HG02981 (cell line): ENCODE measurements at regions not wholly inside any gene's neighbourhood (a gene's known extent, or its start where the extent isn't known, plus 50 kb on each side); places are given as distances from the start of the nearest gene placed in this dataset.
A peak's percentile ranks its signal among the peaks of the same experiment; 100 is the strongest.

Source experiments
- ATAC-seq: cut with Tn5 transposase; IDR thresholded peaks from one replicate; pipeline ENCODE4 v1.9.1; 2021; ENCODE audit warnings: mild to moderate bottlenecking, moderate library complexity; ENCODE audit not compliant: unreplicated experiment

DNA sequence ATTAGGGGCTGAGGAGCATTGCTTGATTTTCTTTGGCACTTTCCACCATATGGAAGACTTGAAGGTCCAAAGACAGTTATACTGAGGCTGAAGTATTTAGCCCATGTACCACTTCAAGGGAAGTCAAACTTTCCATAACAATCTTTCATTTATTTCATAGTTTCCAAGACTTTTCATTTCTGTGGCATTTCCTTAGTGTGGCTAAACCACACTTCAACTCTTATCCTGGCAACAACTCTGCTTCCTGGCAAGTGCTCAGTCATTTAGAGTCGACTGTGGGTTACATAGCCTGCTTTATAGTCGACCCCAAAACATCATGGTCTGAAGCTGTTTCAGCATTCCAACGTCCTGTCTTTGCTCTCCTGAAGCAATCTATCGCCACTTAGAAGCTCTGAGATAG is 343.0 kb upstream of the SEMA3D start:
- ATAC-seq = no peak

DNA sequence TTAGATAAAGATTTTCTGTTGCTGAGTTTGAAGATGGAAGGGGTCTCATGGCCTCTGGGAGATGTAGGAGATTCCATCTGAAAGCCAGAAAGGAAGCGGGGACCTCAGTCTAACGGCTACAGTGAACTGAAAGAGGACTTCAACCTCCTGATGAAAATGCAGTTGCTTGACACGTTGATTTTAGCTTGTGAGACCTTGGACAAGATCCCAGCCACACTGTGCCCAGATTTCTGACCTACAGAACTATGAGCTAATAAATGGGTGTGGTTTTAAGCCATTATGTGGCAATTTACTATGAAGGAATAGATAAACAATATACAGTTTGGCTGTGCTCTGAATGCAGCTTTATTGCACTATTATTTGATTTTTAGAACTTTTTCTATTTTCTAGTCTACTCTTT is 342.3 kb upstream of the SEMA3D start:
- ATAC-seq = no peak

DNA sequence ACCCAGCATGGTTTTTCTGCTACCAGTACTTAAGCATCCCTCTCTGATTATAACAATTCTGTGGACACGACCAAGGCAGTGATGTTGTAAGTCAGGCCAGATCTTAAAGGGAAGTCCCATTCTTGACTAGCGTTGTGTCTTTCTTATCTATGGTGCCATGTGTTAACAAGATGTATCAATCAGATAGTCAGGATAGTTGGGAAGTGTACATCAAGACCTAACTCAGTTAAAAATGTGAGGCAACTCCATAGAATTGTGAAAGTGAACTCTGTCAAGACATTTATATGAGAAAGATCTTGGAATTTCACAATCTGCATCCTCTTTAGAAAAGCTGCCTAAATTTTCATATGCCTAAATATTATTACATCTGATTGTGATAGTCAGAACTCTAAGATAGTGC is 341.7 kb upstream of the SEMA3D start:
- no peak for ATAC-seq

DNA sequence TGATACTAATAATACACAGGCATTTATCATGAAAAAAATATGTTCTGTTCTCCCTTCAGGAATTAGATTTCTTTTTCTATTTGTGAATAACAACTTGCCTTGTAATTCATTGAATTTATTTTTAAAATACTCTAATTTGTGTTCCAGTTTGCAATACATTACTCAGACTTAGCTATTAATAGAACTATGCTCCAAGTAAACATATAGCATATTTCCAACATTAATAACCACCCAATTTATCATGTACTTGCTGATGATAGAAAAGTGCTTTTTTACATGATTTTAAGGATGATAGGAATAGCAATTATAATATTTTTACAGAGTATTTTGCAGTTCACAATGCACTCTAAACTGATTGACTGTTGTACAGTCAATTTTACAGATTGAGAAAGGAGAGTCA is 338.8 kb upstream of the SEMA3D start:
- no peak for ATAC-seq

DNA sequence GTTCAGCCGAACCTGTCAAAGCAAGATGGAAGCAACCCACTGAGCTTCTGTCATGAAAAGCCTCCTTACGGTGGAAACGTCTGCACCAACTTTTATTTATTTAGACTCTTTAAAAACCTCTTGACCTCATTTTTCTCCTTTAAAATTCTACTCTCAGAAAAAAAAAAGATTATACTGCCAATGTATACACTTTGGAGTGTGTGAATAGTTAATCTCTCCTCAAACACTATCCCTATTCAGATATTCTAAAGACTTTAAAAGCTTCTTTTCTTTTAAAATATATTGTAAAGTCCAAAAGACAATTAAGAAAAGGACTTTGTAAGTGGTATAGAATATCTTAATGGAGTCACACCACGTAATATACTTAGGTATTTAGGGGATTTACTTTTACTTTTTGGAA is 335.2 kb upstream of the SEMA3D start:
- ATAC-seq = no peak

DNA sequence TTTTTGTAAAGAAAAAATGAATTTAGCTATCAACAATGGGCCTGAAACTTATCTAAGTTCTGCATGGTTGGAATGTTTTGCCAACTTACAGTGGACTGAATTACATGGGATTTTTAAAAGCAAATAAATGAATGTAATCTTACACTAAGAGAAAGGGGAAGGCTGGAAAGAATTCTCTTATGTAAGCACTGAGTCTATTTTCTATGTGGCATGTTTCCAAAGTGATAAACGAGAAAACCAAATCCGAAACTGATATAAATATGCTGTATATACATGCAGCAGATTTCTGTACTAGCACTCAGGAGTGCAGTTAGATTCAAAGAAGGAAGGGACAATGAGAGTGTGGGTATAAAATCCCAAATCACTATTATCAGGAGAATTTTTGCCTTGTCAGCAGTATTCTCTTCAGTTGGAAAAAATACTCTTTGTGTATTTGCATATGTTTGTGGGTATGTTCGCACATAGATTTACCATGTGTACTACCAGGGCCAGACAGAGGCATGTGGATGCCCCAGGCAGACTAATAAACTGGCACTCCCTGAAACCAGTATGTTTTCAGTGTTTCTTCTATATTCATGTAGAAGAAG is 334.3 kb upstream of the SEMA3D start:
- no peak for ATAC-seq

DNA sequence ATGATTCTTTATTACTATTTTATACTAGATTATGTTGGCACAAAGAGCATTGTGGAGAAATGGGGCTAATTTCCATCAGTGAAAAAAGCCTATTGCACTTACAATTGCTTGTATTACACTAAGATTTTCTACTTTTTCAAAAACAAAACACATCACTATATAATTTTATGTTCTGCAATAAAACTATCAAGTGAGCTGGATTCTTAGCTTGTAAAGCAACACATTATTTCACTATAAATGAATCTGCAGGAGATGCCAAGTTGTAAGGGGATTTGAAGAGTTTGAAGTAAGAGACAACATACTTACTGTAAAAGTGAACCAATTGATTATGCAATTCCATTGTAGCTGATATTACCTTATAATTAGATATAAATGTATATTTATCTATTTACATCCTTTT is 333.3 kb upstream of the SEMA3D start:
- ATAC-seq = no peak

DNA sequence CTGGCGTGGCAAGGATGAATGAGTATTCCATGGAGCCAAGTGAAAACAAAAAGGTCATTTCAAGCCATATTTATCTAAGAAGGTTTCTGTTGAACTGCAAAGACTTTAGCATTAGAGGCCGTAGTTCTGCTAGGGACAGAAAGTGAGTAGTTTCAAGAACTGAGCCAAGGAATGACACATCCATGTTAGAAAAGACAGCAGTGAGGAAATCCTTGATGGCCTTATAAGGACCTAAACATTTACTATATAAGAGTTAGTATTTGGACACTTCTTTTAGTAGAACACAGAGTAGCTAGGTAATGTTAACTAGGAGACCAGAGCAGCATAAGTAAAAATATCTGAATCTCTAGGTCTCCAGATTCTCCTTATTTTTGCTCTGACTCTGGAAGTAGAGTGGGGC is 329.8 kb upstream of the SEMA3D start:
- ATAC-seq = no peak

DNA sequence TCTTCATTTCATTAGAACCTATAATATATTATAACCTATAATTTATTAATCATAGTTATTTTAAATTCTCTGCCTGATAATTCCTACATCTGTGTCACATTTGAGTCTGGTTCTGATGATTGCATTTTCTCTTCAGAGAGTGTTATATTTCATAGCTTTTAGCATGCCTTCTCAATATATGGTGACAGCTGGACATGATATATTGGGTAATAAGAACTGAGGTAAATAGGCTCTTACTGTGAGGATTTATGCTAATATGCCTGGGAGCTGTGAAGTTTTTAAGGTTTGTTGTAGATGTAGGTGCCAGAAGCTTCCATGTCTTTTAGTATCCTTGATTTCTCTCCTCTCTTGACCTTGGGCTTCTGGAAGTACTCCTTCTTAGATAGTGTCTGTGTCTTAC is 325.9 kb upstream of the SEMA3D start:
- ATAC-seq = no peak

DNA sequence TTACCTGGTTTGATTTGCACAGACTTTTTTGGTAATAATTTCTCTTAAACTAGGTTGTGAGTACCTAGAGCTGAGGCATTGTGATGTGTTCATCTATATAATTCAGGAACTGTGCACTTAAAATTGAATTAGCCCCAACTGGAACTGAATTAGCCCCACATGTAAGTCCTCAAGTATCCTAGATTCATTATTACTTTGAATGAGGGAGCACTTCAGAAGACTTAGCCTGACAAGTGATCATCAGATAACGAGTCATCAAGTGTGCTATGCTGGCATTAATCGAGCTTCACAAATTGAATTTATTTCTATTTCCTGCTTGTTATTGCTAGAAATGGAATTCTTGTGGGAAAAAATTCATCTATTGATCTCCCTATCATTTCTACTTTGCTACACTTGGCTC is 323.4 kb upstream of the SEMA3D start:
- ATAC-seq = no peak

DNA sequence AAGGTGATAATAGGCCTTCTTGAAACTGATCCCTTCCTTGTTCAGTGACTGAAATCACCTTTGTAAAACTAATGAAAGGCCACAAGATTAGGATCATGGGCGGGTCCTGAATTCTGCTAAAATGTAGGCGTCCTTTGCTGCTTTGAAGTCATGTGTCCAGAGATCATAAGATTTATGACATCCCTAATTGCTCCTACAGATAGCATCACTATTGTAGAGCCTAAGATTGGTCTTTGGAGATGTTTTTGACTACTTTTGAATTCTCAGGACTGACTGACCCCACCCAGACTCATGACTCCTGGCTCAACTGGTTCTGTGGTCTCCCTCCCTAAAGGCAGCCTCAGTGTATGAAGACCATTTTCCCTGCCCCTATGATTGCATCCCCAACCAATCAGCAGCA is 322.6 kb upstream of the SEMA3D start:
- no peak for ATAC-seq

DNA sequence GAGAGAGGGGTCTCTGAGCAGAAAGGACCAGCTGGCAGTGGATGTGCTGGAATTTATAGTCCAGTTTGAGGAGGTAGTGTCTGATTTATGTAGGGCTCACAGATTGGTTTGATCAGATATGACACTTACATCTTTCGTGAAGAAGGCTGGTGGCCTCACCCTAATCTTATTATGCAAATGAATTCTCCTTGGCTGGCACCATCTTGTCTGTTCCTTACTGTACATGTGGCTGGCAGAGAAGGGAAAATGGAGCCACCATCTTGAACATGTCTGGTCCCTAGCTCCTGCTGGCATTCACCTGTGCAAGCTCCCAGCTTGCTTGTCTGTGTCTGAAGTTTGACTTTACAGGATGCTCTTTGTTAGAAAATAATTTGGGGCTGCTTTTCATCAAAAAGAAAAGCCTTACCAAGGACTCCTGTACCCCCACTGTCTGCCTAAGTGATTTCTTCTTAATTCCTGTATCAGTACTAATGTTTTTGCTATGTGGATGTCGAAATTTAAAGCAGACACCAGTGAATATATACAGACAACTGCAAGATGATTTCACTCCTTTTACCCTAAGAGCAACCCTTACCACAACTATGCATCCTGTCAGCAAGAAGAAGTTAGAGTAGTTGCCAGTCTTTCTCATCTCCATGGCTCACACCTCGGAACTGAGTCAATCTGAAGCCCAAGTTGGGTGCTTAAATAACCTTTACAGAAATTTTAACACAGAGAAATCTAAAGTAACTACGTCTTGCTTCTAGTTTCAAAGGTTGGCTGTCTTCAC is 322.0 kb upstream of the SEMA3D start:
- ATAC-seq = no peak

DNA sequence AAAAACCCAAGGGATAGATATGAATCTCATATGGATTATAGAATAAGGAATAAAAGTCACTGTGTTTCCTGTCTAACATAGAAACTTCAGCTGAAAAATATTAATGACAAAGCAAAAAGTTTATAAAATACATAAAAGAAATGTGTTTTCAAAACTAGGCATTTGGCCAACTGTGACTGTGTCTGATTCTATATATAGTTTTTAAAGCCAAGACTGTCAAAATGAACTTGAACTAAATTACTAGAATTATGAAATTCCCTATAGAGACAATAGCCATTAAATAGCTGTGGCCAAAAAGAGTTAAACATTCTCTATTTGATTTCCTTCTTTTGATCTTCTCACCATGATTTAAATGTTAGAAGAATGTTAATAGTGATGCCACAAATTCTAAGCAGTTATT is 311.2 kb upstream of the SEMA3D start:
- ATAC-seq = no peak

DNA sequence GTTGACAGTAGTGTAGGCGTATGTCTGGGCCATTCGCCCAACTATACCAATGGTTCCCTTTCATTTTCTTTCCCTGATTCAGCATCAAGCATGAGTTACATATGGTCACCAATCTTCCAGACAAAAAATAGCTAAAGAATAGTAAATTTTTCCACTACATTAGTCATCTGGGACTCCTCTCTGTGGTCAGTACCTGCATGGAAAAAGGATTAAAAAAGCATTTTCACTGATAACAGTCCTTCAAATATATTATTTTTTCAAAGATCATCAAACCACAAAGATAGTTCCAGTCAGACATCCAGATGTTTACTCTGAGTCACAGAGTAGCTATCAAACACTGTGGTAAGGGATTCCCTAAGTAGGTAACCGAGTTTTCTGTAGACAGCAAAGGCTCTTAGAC is 302.6 kb upstream of the SEMA3D start:
- no peak for ATAC-seq

DNA sequence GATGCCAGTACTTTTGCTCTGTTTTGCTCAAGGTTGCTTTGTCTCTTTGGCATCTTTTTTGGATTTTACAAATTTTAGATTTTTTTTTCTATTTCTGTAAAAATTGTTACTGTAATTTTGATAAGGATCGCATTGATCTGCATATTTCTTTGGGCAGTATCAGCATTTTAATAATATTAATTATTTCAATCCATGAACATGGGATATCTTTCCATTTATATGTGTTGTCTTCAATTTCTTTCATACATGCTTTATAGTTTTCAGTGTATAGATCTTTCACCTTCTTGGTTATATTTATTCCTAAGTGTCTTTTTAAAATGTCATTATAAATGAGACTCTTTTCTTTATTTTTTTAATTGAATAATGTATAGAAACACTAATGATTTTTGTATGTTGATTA is 301.6 kb upstream of the SEMA3D start:
- no peak for ATAC-seq

DNA sequence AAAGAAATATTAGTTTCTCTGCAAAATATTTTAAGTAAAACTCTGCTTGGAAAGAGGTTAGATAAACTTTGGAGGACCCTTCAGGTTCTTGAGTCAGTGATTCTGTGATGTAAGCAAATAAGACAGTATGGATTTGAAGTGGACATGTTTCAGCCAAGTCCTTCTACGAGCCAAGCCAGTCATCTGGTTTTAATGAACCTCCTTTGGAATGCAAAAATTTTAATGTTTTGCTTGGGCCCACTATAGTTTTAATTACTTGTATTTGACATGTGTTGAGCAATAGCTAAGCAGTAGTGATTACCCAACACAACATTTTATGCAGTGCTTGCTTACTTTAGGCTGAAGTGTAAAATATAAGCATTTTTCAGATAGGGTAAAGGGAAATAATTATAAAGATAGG is 296.3 kb upstream of the SEMA3D start:
- ATAC-seq = no peak

DNA sequence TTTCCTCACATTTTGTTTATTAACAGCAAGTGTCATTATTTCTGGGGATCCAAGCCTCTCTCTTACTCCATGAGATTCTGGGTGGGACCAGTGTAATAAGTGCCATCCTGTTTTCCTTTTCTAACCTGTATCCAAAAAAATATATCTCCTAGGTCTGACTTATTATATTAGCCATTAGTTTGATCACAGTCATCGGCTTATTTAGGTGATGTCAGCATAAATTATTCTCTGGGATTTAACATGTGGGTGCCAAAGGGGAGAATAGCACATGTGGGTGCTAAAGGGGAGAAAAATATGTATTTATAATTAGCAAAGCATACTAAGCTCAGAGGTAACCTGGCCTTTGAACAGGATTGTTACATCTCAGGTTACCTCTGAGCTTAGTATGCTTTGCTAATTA is 293.8 kb upstream of the SEMA3D start:
- ATAC-seq = no peak

DNA sequence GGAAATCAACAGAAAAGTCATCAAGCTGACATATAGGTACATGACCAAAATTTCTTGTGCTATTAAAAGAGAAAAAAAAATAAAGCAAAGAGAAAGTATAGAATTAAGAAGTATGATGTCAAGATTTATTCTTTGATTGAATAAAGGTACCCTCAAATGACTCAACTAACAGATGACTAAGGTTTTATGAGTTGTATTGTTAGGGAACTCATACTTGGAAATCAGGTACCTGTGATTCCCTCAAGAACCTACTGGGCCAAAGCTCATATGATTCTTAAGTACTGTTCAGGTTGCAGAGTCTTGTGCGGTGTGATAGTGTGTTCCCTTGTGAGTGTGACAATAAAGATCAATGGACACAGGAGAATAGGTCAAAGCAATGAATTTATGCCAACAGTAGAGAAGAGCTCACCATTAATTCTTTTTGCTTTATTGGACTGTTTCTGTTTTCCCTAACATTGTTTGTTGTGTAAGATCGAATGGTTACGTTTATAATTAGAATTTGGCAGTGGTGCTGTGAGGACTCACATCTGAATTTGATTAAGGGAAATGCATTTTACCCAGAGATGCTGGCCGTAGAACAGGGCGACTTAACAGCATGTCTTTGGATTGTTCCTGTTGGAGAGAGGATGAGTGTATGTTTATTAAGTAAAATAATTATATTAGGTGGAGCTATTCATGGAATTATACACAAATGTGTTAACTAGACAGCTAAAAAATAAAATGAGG is 293.2 kb upstream of the SEMA3D start:
- no peak for ATAC-seq

DNA sequence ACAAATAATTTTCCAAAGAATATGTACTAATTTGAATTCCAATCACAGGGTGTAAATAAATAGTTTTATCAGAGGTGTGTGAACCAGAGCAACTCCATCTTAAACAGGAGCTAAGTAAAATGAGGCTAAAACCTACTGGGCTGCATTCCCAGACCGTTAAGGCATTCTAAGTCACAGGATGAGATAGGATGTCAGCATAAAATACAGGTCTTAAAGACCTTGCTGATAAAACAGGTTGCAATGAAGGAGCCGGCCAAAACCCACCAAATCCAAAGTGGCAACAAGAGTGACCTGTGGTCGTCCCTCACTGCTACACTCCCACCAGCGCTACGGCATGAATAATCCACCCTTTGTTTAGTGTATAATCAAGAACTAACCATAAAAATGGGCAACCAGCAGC is 291.7 kb upstream of the SEMA3D start:
- ATAC-seq = no peak

DNA sequence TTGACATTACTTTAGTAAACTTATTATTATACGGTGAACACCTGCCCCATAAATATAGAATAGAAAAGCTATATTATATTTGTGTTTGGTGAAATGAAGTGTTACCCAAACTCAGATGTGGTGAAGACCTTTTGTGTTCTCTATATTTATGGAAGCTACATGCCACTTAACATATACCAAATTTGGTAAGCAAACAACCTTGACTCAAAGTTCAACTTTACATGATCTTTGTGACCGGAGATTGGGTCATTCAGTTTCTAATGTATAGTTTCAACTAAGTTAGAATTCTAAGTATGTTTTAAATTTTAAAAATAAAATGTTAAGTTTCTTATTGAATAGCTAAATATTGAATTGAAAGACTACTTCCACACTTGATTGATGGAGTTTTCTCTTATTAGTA is 288.6 kb upstream of the SEMA3D start:
- no peak for ATAC-seq

DNA sequence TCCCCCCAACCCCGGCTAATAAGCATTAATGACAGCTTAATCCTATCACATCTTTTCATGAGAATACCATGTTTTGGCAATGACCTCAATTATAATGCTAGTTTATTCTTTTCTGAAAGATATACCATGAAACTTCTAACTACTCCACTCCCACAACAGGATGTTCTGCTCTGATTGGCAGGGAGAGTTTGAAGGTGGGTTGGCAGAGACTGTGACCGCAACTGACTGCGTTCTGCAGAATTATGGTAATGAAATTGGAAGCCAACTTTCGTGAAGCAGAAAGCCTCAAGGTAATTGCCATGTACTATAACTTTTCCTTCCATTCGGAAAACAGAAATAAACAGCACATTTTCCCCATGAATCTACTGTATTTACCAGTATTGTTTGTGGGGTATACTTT is 288.2 kb upstream of the SEMA3D start:
- no peak for ATAC-seq

DNA sequence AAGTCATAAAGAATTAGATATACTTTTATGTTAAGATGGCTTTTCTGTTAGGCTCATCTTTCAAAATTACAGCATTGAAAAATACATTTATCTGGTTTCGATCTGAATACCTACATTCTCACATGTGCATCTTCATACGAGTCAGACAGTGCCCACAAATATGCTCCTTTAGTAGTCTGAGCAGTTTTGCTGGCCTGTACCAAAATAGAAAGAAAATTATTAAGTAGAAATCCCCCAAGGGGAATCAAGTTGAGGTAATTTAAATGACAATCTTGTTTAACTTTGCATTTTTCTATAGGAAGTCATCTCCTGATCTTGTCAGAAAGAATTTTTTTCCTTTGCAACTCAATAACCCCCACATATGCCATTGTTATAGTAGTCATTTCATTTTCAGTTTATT is 287.4 kb upstream of the SEMA3D start:
- ATAC-seq = peak; percentile 78
